AG09309 (cell line): ENCODE measurements at regions not wholly inside any gene's neighbourhood (a gene's known extent, or its start where the extent isn't known, plus 50 kb on each side); places are given as distances from the start of the nearest gene placed in this dataset.

ENCODE experiments used
- DNase-seq: peaks from one replicate; pipeline ENCODE4 v3.0.0-alpha.2; 2010; ENCODE audit warnings: low read depth
- H3K4me3 ChIP-seq: 2 replicates; pipeline ENCODE4 v1.5.1; 2011; ENCODE audit warnings: mild to moderate bottlenecking, low read depth, low read length, moderate library complexity; ENCODE audit not compliant: control insufficient read depth
- CTCF ChIP-seq: IDR thresholded peaks from 2 replicates; pipeline ENCODE4 v1.5.1; 2011; ENCODE audit warnings: mild to moderate bottlenecking, low read depth, low read length, inconsistent platforms; ENCODE audit not compliant: insufficient read depth, control insufficient read depth; ENCODE audit errors: missing control alignments

GRCh38 chr17:71379512-71379911, 741.3 kb upstream of the SOX9 start:
- no peak for TF ChIP-seq CTCF
- H3K4me3 ChIP-seq, result no peak overlapping the region
- no peak for DNase-seq

- no peak for DNase-seq
These were observed 740.3 kb upstream of the SOX9 start for GRCh38 chr17:71380535-71380934.

GRCh38 chr17:71380936-71381335, 739.9 kb upstream of the SOX9 start:
- no peak for TF ChIP-seq CTCF
- DNase-seq, result no peak
- H3K4me3 ChIP-seq, result no peak overlapping the region

More at GRCh38 chr17:71380535-71380934, 740.3 kb upstream of the SOX9 start:
- TF ChIP-seq CTCF, result no peak
- no peak overlapping the region for H3K4me3 ChIP-seq

GRCh38 chr17:71383091-71383490, 737.7 kb upstream of the SOX9 start:
- no peak for TF ChIP-seq CTCF
- no peak for DNase-seq
- H3K4me3 ChIP-seq, result no peak overlapping the region

GRCh38 chr17:71387456-71387855, 733.4 kb upstream of the SOX9 start:
- DNase-seq, result no peak
- no peak overlapping the region for H3K4me3 ChIP-seq
- TF ChIP-seq CTCF, result no peak

- H3K4me3 ChIP-seq, result no peak overlapping the region
- TF ChIP-seq CTCF, result no peak
- no peak for DNase-seq
These were observed 727.9 kb upstream of the SOX9 start for GRCh38 chr17:71392715-71393567.
